Right renal pelvis (tissue), 4 donors: ENCODE measurements at regions not wholly inside any gene's neighbourhood (a gene's known extent, or its start where the extent isn't known, plus 50 kb on each side); places are given as distances from the start of the nearest gene placed in this dataset.

Experiments
- DNase-seq, 4 donors: peaks; one replicate each; pipeline ENCODE4 v3.0.0-alpha.2; 2013; ENCODE audit warnings: low read depth in 4 of 4, low spot score in 3 of 4, missing footprints in 1 of 4

DNA sequence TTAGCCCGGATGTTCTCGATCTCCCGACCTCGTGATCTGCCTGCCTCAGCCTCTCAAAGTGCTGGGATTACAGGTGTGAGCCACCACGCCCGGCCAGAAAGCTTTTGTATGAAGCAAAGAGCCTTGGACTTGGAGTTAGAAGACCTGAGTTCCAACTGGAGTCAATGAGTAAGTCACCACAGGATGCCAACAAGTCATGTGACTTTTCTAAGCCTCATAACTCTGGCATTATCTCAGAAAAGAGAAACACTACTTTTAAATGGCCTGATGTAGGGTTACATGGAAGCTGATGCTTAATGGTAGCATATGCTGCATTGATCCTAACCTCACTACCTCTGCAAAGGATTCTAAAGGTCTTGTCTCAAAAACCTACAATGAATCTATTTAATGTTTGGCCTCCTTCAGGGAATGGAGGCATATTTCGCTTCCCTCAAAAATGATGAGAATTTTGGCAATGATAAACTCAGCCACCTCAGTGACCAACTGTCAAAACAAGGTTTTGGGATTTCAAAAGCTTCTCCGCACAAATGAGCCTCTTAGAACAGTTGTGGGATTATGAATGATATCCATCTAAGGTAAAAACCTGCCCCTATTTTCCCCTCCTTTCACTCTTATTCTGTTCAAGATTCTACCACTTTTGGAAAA is 236.8 kb downstream of the ACTL7B start:
- DNase-seq = no peak

DNA sequence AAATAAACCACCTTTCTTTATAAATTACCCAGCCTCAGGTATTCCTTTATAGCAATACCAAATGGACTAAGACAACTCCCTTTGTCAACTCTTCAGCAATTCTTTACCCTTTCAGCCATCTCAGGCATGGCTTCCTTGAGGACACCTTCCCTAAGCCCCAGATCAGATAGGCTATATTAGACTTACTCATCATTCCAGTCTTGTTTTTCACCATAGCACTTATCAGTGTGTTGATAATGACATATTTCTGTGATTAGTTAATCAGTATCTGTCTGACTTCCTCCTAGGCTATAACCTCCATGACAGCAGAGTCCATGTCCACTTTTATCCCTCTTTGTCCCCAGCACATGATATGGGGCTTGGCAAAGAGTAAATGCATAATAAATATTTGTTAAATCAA is 238.1 kb downstream of the ACTL7B start:
- DNase-seq = no peak

DNA sequence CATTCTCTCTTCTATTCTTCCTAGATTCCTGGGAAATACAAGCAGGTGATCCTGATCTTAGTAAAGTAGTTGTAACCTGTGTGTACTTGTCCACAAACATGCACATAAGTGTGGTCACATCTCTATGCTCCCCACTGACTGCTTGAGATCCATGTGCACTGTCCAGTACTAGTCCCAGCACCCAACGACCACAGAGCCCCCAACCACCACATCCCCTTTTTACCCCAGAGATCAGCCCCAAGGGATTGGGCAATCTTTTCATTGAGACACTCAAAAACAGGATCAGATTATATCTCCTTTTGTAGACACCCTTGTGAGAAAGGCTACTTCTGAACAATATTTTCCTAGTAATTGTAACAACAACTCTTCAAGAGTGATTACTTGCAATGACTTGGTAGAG is 240.6 kb downstream of the ACTL7B start:
- no peak for DNase-seq

GRCh38 chr9:108612513-108612912 is 243.3 kb downstream of the ACTL7B start:
- DNase-seq = no peak

- no peak for DNase-seq
Observed at GRCh38 chr9:108609897-108610253, 245.9 kb downstream of the ACTL7B start.

DNA sequence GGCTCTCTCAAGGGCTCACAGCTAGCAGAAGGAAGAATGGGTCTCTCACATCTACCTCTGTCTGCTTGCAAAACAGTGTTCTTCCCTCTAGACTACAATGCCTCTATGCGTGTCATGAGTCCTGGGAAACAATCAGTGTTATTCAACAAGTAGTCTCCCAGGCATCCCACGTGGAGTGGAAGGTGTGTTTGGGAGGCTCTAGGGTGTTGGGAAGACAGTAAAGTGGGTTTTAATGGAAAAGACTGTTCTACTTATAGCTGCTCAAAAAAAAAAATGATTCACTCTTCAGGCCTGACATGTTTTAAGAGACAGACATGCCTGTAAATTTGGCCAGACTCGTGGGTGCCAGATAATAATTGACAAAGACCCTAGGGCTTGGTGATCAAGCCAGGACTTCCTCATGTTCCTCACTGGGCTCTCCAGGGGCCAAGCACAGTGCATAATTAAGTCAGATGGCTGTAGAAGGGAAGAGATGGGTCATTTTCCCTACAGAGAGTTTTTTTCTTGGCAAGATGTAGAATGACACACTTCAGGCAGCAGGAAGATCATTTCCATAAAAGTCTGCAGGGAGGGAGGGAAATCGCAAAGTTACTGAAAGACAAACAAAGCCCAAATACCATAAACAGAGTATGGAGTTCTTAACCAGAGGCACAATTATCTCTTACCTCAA is 246.4 kb downstream of the ACTL7B start:
- DNase-seq = no peak

DNA sequence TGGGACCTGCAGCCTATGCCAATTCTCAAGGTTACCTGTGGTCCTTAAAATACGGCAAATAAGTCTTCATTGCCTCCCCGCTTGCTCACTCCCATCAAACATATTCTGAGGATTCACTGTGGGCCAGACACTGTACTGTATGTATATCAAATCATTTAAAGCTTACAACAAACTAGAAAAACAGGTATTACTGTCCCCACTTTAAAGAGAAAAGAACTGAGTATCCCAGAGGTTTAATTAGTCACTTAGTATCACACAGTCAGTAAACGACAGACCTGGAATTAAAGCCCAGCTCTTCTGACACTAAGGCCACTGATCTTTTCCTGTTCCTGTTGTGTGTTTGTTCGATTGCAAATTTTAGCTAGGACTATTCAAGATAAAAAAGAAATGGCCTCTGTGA is 248.2 kb downstream of the ACTL7B start:
- DNase-seq = no peak

DNA sequence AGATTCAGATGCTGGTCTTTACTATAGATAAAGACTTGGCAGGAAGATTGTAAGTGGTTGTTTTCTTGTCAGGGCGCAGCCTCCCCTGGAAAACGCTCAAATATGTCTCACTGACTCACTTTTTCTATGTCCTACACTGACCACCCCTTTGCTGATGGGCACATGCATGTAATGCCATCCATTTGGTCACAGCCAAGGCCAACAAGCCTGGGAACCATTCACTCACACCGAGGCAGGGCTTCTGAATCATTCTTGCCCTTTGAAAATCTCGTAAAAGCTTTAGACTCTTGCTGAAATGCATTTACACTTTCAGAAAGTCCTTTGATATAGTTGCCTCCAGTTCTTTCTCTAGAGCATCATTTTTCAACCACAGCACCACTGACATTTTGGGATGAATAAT is 249.4 kb downstream of the ACTL7B start:
- no peak for DNase-seq

- DNase-seq = no peak
Observed at GRCh38 chr9:108603141-108603540, 252.6 kb downstream of the ACTL7B start.

DNA sequence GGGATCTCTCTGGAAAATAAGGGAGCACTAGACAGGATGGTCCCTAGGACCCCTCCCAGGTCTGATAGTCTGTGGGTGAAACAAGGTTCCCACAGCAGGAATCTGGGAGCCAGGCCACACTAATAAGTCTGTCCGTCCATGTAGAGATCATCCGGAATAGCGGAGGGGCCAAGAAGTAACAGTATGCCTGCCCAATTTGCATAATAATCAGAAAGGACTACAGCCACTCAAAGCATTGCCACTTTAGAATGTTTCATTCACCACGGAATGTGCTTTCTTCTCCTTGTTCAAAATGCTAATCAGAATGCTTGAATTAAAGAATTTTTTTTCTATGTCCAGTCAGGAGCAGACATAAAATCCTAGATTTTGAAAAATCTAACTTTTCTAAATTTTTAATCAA is 254.9 kb downstream of the ACTL7B start:
- no peak for DNase-seq

- no peak for DNase-seq
Observed at GRCh38 chr9:108599571-108599970, 256.2 kb downstream of the ACTL7B start.

DNA sequence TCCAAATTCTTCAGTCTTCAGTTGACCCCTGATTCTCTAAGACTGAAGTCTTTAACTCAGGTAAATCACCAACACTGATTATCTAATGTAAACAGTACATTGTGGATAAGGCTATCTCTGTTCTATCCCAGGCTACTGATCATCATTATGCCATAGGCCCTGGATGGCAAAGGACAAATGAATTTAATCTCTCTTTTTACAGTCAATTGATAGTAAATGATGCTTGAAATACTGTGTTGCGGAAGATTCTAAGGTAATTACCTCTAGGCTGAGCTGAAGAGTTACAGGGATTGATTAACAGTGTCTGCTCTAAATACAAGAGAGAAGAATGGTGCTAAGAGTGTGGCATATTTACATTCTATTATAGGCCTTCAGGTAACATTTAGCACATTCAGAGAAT is 264.7 kb downstream of the ACTL7B start:
- no peak for DNase-seq

DNA sequence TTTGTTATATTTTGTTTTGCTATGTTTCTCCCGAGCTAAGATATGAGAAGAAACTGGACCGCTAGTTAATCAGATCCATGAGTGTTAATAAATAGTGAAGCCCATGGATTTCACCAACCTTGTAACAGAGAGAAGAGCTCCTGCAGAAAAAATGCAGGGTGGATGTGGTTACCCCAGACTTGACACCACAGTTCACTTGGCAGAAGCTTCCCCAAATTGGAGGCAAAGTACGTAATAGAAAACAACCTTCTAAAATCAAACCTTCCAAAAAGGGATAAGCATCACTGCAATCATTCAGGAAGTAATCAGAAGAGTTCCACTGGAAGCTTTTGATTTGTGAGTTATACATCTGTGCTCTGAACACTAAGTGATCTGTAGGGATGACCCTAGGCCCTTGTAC is 267.5 kb downstream of the ACTL7B start:
- DNase-seq = no peak

DNA sequence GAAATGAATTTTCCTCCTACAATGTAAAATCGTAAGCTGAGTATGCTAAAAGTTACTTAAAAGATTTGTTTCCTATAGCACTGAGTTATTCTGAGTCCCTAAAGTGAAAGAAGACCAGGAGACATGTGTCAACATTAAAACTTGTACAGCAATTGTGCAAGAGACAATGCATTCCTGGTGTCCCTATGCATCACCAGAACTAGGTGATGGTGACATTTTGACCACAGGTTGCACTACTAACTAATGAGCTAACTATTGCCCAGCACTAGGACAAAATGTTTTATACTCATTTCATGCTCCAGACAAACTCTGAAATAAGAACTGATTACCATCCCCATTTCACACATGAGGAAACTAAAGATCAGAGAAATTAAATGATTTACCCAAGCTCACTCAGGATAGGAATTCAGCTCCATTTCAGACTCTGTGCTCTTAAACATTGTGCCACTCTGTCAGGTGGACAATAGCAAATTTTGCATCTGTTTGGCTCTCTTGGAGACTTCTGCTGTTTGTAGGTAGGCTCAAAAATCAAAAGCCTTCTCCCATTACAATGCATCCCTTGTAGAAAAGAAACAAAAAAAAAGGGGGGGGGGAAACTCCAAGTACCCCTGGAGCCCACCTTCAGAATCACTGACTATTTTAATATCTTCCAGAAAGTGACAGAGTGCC is 269.2 kb downstream of the ACTL7B start:
- no peak for DNase-seq

GRCh38 chr9:108584860-108585259 is 270.9 kb downstream of the ACTL7B start:
- no peak for DNase-seq

DNA sequence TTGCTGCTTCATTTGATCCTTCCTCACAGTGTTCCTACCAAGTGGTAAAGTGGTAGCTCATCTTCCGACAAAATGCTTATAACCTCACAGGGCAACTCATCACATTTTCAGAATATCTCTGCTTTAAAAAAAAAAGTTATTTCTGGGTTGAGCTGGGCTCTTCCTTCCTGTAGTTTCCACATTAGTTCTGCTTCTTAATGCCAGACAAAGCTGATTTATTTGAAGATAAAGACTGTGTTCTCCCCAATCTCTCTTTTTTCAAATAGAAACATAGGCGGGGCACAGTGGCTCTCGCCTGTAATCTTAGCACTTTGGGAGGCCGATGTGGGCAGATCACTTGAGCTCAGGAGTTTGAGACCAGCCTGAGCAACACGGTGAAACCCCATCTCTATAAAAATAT is 273.1 kb downstream of the ACTL7B start:
- DNase-seq = no peak

GRCh38 chr9:108579757-108580439 is 275.9 kb downstream of the ACTL7B start:
- no peak for DNase-seq

DNA sequence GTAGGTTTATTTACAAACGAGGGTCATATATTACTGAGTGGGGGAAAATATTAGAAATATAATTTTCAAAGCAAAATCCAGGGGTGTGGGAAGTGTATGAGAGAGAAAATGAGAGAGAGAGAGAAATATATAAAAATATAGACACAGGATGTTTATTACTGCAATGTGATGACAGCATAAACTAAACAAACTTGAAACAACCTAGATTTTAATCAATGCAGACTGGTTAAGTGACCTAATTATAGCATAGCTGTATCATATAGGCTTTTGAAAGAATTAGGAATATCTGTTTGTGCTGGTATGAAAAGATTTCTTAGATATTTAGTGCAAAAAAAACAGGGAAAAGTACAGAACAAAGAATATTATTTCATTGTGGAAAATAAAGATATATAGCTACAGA is 280.5 kb downstream of the ACTL7B start:
- no peak for DNase-seq

- DNase-seq = no peak
Observed at GRCh38 chr9:108569624-108570023, 286.2 kb downstream of the ACTL7B start.

- DNase-seq = no peak
Observed at GRCh38 chr9:108568093-108568492, 287.7 kb downstream of the ACTL7B start.

GRCh38 chr9:108567571-108567970 is 288.2 kb downstream of the ACTL7B start:
- DNase-seq = no peak
